ENCODE measurements at regions not wholly inside any gene's neighbourhood (a gene's known extent, or its start where the extent isn't known, plus 50 kb on each side); places are given as distances from the start of the nearest gene placed in this dataset.
"Not testable (repeated sequence)": the region's sequence is repeated elsewhere in the genome, so short reads cannot be mapped to it uniquely, and the experiment has no call there.

GRCh38 chr17:51467336-51467735 lies 207.0 kb downstream of the UTP18 start:
- no peaks in the 10 kb centered on the region for H3K27me3 ChIP-seq (ENCODE audit: low read depth, low read length)
- no peaks in the 10 kb centered on the region for H3K9me3 ChIP-seq (ENCODE audit: control insufficient read depth in 1 of 2, low read length in 2 of 2)
- no peaks in the 10 kb centered on the region for H3K4me1 ChIP-seq (ENCODE audit: control insufficient read depth in 1 of 2, insufficient read depth in 2 of 2, low read length in 2 of 2)
- H3K36me3 ChIP-seq (ENCODE audit: control insufficient read depth in 1 of 2, insufficient read depth in 2 of 2, low read length in 2 of 2): no peaks in the 10 kb centered on the region
- H3K4me3 ChIP-seq (ENCODE audit: low read depth in 1 of 2, low read length in 2 of 2): no peak overlapping the region
- no peak overlapping the region for H3K27ac ChIP-seq (ENCODE audit: low read length)

- Histone ChIP-seq H3K27ac (ENCODE audit: low read length) (no peak overlapping the region), H3K36me3 (ENCODE audit: control insufficient read depth in 1 of 2, insufficient read depth in 2 of 2, low read length in 2 of 2) (no peaks in the 10 kb centered on the region), H3K4me1 (ENCODE audit: control insufficient read depth in 1 of 2, insufficient read depth in 2 of 2, low read length in 2 of 2) (no peaks in the 10 kb centered on the region), H3K9me3 (ENCODE audit: control insufficient read depth in 1 of 2, low read length in 2 of 2) (no peaks in the 10 kb centered on the region), H3K4me3 (ENCODE audit: low read depth in 1 of 2, low read length in 2 of 2) (no peak overlapping the region), H3K27me3 (ENCODE audit: low read depth, low read length) (no peaks in the 10 kb centered on the region)
Observed at GRCh38 chr17:51472670-51473205, 212.4 kb downstream of the UTP18 start.

- Histone ChIP-seq H3K4me3 (ENCODE audit: low read depth in 1 of 2, low read length in 2 of 2) (no peak overlapping the region), H3K9me3 (ENCODE audit: control insufficient read depth in 1 of 2, low read length in 2 of 2) (no peaks in the 10 kb centered on the region), H3K27ac (ENCODE audit: low read length) (no peak overlapping the region), H3K36me3 (ENCODE audit: control insufficient read depth in 1 of 2, insufficient read depth in 2 of 2, low read length in 2 of 2) (no peaks in the 10 kb centered on the region), H3K4me1 (ENCODE audit: control insufficient read depth in 1 of 2, insufficient read depth in 2 of 2, low read length in 2 of 2) (no peaks in the 10 kb centered on the region), H3K27me3 (ENCODE audit: low read depth, low read length) (no peaks in the 10 kb centered on the region)
Observed at GRCh38 chr17:51474764-51475163, 214.4 kb downstream of the UTP18 start.

- Histone ChIP-seq H3K4me3 (ENCODE audit: low read depth in 1 of 2, low read length in 2 of 2) (no peak overlapping the region), H3K36me3 (ENCODE audit: control insufficient read depth in 1 of 2, insufficient read depth in 2 of 2, low read length in 2 of 2) (no peaks in the 10 kb centered on the region), H3K9me3 (ENCODE audit: control insufficient read depth in 1 of 2, low read length in 2 of 2) (no peaks in the 10 kb centered on the region), H3K27ac (ENCODE audit: low read length) (no peak overlapping the region), H3K4me1 (ENCODE audit: control insufficient read depth in 1 of 2, insufficient read depth in 2 of 2, low read length in 2 of 2) (no peaks in the 10 kb centered on the region), H3K27me3 (ENCODE audit: low read depth, low read length) (no peaks in the 10 kb centered on the region)
Observed at GRCh38 chr17:51475730-51476129, 215.4 kb downstream of the UTP18 start.

GRCh38 chr17:51479303-51479702 lies 219.0 kb downstream of the UTP18 start:
- H3K27ac ChIP-seq (ENCODE audit: low read length): no peak overlapping the region
- H3K9me3 ChIP-seq (ENCODE audit: control insufficient read depth in 1 of 2, low read length in 2 of 2): peaks cover 3 to 7% of the 10 kb centered on the region in 2 donors

GRCh38 chr17:51481370-51481769 lies 221.0 kb downstream of the UTP18 start:
- no peak overlapping the region for H3K27ac ChIP-seq (ENCODE audit: low read length)
- H3K9me3 ChIP-seq (ENCODE audit: control insufficient read depth in 1 of 2, low read length in 2 of 2): peaks cover 3 to 12% of the 10 kb centered on the region in 2 donors
- H3K4me3 ChIP-seq (ENCODE audit: low read depth in 1 of 2, low read length in 2 of 2): peak overlapping the region in 1 of 2 donors; percentile 24
- H3K4me1 ChIP-seq (ENCODE audit: control insufficient read depth in 1 of 2, insufficient read depth in 2 of 2, low read length in 2 of 2): no peaks in the 10 kb centered on the region
- H3K27me3 ChIP-seq (ENCODE audit: low read depth, low read length): no peaks in the 10 kb centered on the region
- H3K36me3 ChIP-seq (ENCODE audit: control insufficient read depth in 1 of 2, insufficient read depth in 2 of 2, low read length in 2 of 2): no peaks in the 10 kb centered on the region

More at GRCh38 chr17:51479303-51479702, 219.0 kb downstream of the UTP18 start:
- Histone ChIP-seq H3K36me3 (ENCODE audit: control insufficient read depth in 1 of 2, insufficient read depth in 2 of 2, low read length in 2 of 2) (no peaks in the 10 kb centered on the region), H3K4me1 (ENCODE audit: control insufficient read depth in 1 of 2, insufficient read depth in 2 of 2, low read length in 2 of 2) (no peaks in the 10 kb centered on the region), H3K27me3 (ENCODE audit: low read depth, low read length) (no peaks in the 10 kb centered on the region), H3K4me3 (ENCODE audit: low read depth in 1 of 2, low read length in 2 of 2) (no peak overlapping the region)

- H3K4me1 ChIP-seq (ENCODE audit: control insufficient read depth in 1 of 2, insufficient read depth in 2 of 2, low read length in 2 of 2); H3K27me3 ChIP-seq (ENCODE audit: low read depth, low read length); H3K27ac ChIP-seq (ENCODE audit: low read length); H3K36me3 ChIP-seq (ENCODE audit: control insufficient read depth in 1 of 2, insufficient read depth in 2 of 2, low read length in 2 of 2); H3K4me3 ChIP-seq (ENCODE audit: low read depth in 1 of 2, low read length in 2 of 2): not testable (repeated sequence)
- H3K9me3 ChIP-seq (ENCODE audit: control insufficient read depth in 1 of 2, low read length in 2 of 2): peaks cover 3 to 12% of the 10 kb centered on the region in 2 donors
Observed at GRCh38 chr17:51482248-51482647, 221.9 kb downstream of the UTP18 start.

- Histone ChIP-seq H3K27ac (ENCODE audit: low read length) (no peak overlapping the region), H3K9me3 (ENCODE audit: control insufficient read depth in 1 of 2, low read length in 2 of 2) (peaks cover 3 to 11% of the 10 kb centered on the region in 2 donors), H3K4me3 (ENCODE audit: low read depth in 1 of 2, low read length in 2 of 2) (no peak overlapping the region), H3K36me3 (ENCODE audit: control insufficient read depth in 1 of 2, insufficient read depth in 2 of 2, low read length in 2 of 2) (no peaks in the 10 kb centered on the region), H3K4me1 (ENCODE audit: control insufficient read depth in 1 of 2, insufficient read depth in 2 of 2, low read length in 2 of 2) (no peaks in the 10 kb centered on the region), H3K27me3 (ENCODE audit: low read depth, low read length) (no peaks in the 10 kb centered on the region)
Observed at GRCh38 chr17:51486091-51486490, 225.7 kb downstream of the UTP18 start.

- no peaks in the 10 kb centered on the region for H3K36me3 ChIP-seq (ENCODE audit: control insufficient read depth in 1 of 2, insufficient read depth in 2 of 2, low read length in 2 of 2)
Observed at GRCh38 chr17:51486885-51487520, 226.7 kb downstream of the UTP18 start.

GRCh38 chr17:51487947-51488346 lies 227.6 kb downstream of the UTP18 start:
- H3K4me1 ChIP-seq (ENCODE audit: control insufficient read depth in 1 of 2, insufficient read depth in 2 of 2, low read length in 2 of 2): no peaks in the 10 kb centered on the region
- H3K4me3 ChIP-seq (ENCODE audit: low read depth in 1 of 2, low read length in 2 of 2): no peak overlapping the region
- no peaks in the 10 kb centered on the region for H3K27me3 ChIP-seq (ENCODE audit: low read depth, low read length)
- H3K36me3 ChIP-seq (ENCODE audit: control insufficient read depth in 1 of 2, insufficient read depth in 2 of 2, low read length in 2 of 2): no peaks in the 10 kb centered on the region
- peaks cover 0 to 4% of the 10 kb centered on the region in 2 donors for H3K9me3 ChIP-seq (ENCODE audit: control insufficient read depth in 1 of 2, low read length in 2 of 2)
- H3K27ac ChIP-seq (ENCODE audit: low read length): no peak overlapping the region

More at GRCh38 chr17:51486885-51487520, 226.7 kb downstream of the UTP18 start:
- Histone ChIP-seq H3K4me1 (ENCODE audit: control insufficient read depth in 1 of 2, insufficient read depth in 2 of 2, low read length in 2 of 2) (no peaks in the 10 kb centered on the region), H3K27me3 (ENCODE audit: low read depth, low read length) (no peaks in the 10 kb centered on the region), H3K4me3 (ENCODE audit: low read depth in 1 of 2, low read length in 2 of 2) (no peak overlapping the region), H3K27ac (ENCODE audit: low read length) (no peak overlapping the region), H3K9me3 (ENCODE audit: control insufficient read depth in 1 of 2, low read length in 2 of 2) (peaks cover 0 to 4% of the 10 kb centered on the region in 2 donors)

GRCh38 chr17:51491416-51491815 lies 231.1 kb downstream of the UTP18 start:
- Histone ChIP-seq H3K27ac (ENCODE audit: low read length) (no peak overlapping the region), H3K36me3 (ENCODE audit: control insufficient read depth in 1 of 2, insufficient read depth in 2 of 2, low read length in 2 of 2) (no peaks in the 10 kb centered on the region), H3K4me1 (ENCODE audit: control insufficient read depth in 1 of 2, insufficient read depth in 2 of 2, low read length in 2 of 2) (no peaks in the 10 kb centered on the region)

GRCh38 chr17:51493206-51493605 lies 232.9 kb downstream of the UTP18 start:
- no peaks in the 10 kb centered on the region for H3K9me3 ChIP-seq (ENCODE audit: control insufficient read depth in 1 of 2, low read length in 2 of 2)
- H3K4me1 ChIP-seq (ENCODE audit: control insufficient read depth in 1 of 2, insufficient read depth in 2 of 2, low read length in 2 of 2): no peaks in the 10 kb centered on the region
- no peak overlapping the region for H3K27ac ChIP-seq (ENCODE audit: low read length)
- no peaks in the 10 kb centered on the region for H3K27me3 ChIP-seq (ENCODE audit: low read depth, low read length)
- H3K4me3 ChIP-seq (ENCODE audit: low read depth in 1 of 2, low read length in 2 of 2): no peak overlapping the region
- no peaks in the 10 kb centered on the region for H3K36me3 ChIP-seq (ENCODE audit: control insufficient read depth in 1 of 2, insufficient read depth in 2 of 2, low read length in 2 of 2)

More at GRCh38 chr17:51491416-51491815, 231.1 kb downstream of the UTP18 start:
- Histone ChIP-seq H3K9me3 (ENCODE audit: control insufficient read depth in 1 of 2, low read length in 2 of 2) (no peaks in the 10 kb centered on the region), H3K4me3 (ENCODE audit: low read depth in 1 of 2, low read length in 2 of 2) (no peak overlapping the region), H3K27me3 (ENCODE audit: low read depth, low read length) (no peaks in the 10 kb centered on the region)

Data from muscle layer of duodenum (tissue), 2 donors.